CMK (cell line): ENCODE measurements at regions not wholly inside any gene's neighbourhood (a gene's known extent, or its start where the extent isn't known, plus 50 kb on each side); places are given as distances from the start of the nearest gene placed in this dataset.

Source experiments
- DNase-seq: peaks from one replicate; pipeline ENCODE4 v3.0.0-alpha.2; 2010; ENCODE audit warnings: low read depth

DNA sequence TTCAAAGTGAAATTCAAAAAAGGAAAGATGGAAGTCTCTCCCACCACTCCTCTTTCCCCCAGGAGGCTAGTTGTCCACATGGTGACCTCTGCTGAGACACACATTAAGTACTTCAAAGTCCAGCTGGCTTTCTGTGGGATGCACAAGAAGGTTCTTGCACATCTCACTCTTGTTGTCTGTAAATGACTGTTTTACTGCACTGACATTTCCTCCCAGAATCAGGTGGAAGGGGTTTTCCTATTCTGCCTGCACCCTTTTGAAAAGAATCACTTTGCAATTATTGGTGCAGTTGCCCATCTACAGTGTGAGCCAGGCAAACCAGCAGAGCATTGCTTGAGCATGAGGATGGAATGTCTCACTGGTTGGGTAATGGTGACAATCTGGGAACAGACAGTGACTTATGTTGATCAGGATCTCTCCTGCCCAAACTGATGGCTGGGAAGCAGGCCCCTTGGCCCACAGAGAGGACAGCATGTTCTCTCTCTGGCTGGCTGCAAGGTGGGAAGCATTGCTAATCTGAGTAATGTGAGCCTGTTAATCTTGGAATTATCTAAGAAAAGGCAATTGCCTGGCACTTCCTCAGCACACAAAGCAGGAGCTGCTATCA, 347.7 kb upstream of the SATB1 start:
- DNase-seq = no peak

DNA sequence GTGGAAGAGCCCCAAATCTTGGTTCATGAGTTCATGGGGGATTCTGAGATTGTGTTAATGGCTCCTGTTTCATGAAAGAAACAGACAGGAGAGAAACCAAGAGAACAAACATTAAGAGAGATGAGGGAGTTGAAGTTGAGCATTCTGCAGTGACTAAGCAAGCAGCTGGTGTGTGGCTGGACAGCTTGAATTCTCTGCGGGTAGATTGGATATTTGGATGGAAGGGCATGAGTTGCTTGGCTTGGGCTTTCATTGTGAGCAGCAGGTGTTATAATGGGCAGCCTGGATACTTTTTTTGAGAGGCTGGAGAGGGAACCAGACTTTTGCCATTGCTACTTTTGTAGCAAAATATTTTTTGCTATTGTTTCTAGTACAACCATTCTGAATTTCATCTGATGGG, 346.8 kb upstream of the SATB1 start:
- no peak for DNase-seq

DNA sequence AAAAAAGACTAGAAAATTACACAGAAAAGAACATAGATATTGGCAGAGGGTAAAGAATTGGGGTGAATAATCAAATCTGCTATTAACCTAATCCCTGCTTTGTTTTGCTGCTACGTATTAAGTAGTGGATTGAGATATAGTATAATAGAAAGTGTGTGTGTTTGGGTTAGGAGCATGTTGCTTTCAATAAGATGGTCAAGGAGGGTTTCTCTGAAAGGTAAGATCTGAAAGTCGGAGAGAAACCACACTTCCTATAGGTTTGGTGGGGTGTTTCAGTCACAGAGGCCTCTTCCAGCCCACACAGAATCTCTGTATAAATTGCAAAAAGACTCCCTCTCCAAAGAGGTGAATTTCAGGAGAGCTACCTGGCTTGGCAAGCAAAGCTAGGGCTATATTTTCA, 345.7 kb upstream of the SATB1 start:
- no peak for DNase-seq

DNA sequence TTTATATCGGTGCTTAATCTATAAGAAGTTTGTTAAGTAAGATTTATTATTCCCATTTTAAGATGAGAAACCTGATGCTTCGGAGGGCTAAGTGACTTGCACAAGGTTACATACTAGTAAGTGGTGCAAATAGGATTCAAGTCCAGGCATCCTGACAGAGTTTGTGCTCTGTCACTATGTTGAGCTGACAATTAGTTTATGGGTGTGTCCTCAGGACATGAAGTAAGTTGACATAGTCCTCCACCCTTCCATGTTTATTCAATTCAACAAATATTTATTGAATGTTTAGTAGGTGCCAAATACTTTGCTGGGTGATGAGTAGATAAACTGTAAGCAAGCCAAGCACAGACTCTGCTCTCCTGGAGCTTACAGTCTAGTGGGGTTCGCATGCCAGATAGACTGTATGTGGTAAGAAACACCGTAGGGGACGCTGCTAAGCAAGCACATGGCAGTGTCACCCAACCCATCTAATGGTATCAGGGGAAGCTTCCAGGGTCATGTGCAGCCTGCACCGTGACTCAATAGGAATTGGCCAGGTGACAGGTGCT, 342.7 kb upstream of the SATB1 start:
- no peak for DNase-seq

DNA sequence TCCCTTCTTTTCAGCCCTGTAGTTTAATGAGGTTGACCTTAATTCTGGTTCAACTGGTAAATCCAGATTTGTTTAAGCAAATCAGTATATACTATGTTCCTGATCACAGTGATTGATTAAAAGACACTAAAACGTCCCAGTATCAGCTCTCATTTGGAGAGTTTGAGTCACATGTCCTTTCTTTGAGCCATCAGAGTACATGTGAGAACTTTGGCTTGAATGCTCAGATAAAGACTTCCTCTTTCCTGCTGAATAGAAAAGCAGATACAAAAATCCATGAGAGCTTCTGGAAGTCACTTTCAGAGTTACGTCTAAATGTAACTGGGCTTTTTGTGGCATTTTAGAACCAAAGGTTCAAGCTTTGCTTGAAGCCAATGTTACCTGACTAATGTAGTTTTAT, 341.8 kb upstream of the SATB1 start:
- DNase-seq = no peak

DNA sequence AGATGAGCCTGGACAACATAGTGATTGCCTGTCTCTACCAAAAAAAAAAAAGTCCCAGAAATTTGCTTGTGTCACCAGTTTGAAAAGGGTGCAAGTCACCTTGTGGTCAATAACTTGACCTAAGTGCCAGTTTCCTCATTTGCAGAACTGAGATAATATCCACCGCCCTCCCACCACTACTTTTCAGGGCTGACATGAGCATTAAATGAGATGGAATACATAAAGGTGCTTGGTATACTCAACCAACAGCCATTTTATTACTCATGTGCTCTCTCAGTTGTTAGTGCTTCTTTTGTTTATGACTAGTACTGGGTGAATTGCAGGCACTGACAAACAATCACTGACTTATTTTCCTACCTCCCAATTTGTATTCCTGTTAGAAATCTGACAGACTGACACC, 340.5 kb upstream of the SATB1 start:
- no peak for DNase-seq

DNA sequence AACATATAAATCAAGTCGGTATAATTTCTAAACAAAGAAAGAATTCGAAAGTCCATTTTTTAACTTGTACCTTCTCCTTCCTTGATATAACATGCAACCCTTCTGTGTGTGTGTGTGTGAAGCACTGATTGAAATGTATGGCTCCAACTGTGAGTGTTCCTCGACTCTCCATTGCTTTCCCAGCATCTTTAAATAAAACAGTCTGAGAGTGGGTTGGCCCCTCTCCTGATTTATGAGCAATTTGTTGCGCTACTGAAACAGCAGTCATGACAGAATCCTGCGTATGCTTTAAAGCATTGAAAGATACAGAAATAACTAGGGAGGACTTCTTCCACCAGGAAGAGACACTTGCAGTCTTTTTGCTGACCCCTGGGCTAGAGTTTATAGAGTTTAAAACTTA, 340.0 kb upstream of the SATB1 start:
- DNase-seq = no peak

DNA sequence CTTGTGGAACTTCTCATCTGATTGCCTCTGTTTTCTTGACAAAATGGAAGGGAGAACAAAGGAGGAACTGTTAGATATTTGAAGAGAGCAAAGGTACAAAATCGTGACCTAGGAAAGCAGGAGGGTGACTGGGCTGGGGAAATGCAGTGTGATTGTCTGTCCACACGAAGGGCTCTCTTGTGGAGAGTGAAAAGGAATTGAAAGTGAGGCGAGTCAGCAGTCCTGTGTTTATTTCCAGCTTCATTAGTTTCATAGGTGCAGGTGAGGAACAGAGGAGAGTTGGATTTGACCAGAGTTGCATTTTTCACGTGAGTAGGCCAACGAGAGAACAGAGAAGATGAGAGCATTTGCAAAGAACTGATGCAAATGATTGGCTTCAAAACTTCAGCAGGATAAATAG, 336.4 kb upstream of the SATB1 start:
- no peak for DNase-seq

DNA sequence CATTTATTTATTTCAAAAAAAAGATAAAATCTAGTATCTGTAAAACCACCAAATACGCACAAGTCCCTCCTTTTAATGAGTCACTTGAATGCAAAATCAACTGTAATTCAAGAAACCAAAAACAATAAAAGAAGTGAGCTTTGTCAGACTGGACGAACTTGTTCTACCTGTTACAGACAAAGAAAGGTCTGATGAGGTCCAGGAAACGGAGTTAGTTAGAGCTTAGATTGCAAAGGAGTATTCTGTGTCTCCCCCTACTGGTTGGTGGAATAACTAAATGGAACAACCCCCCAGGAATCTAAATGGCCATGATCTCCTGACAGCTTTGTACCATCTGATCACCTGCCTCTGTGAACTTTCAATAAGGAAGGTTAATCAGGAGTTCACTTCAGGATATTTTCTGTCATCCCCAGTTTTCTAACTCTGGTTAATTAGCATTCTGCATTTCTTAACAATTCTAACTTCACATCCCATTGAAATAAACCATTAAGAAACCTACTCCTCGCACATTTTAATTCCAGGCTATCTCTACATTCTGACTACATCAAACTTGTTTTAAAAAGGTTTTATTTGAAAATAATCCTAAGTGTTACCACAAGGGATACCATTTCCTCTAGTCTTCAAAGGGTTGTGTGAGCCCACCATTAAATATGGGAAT, 333.0 kb upstream of the SATB1 start:
- peak; percentile 31 for DNase-seq

DNA sequence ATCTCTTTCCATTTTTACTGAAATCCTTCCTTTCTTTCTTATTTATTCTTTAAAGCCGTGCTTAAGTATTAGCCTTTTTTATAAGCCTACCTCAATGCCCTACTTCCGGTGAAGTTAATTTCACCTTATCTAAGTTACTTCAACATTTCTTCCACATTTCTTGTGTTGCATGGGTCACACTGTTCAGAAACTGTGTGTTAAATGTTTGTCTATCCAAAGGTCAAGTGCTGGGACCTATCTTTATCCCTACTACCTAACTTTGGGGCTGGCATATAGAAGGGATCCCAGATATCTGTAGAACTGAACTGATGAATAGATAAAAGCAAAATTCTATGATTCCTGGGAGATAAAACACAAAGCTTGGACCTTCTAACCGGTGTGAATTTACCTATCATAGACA, 332.3 kb upstream of the SATB1 start:
- no peak for DNase-seq

DNA sequence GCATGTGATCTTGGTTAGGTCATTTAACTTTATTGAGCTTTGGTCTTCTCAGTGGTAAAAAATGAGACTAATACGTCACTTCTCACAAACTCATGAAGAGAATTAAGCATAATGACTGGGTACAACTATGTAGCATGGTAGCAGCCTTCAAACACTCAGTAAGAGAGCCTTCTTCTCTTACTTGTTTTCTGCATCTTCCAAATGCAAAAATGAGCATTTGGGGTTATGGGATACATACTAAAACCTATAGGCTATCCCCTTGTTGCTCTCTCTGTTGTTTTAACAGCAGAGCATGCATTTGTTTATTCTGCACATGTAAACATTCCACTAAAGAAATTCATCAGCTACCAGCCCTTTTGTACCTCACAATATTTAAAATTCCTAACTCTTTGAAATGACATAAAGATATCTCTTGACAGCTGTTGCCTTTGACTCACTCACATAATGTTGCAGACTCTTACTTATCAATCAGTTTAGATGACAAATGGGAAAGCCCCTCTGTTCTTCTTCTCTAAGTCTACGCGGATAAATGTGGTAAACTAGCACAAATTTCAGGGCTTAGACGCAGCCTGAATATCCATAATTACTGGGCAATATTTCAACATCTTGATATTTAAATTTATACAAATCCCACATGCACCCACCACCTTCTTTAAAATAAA, 327.3 kb upstream of the SATB1 start:
- no peak for DNase-seq

DNA sequence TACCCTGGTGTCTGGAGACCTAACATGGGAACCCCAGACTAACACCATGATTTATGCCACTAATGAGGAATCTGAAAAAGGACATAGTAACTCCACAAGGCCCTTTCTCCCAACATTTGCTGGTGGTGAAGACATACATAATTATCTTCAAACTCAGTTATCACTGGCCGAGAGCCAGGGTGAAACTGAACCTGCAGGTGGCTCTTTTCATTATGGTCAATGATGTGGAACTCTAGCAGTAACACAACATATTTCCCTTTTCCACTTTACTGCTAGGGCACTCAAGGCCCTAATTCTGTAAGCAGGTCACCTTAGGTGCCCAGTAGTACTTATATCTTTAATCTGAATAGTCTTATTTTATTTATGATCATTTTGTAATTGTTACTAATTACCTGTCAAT, 326.4 kb upstream of the SATB1 start:
- DNase-seq = no peak

DNA sequence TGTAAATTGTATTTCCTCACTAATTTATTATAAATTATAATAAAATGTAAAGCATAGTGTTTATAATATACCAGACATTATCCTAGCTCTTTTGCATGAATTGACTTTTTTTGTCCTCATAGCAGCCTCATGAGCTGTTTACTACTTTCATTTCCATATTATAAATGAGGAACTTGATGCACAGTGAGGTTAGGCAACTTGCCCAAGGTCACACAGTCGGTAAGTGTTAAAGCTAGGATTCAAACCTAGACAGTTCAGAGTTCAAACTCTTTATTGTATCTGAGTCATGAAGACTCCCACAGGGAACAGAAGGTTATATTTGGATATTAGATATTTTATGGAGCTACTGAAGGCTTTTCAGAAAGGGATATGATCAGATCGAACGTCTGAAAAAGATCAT, 322.2 kb upstream of the SATB1 start:
- DNase-seq = no peak

DNA sequence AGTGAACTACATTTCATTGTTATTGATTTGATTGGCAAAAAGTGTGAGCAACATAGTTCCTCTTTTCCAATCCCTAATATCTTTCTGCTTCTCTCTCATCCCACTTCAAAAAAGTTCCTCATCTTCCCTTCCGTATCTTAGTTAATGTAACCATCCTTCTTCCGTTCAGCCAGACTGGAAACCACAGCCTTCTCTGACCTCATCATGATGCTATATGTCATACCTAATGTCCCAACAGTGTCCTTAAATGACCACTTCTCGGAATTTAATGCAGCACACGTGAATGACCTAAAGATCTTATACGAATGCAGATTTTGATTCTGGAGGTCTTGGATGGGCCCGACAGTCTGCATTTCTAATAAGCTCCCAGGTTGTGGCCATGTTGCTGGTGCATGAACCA, 320.3 kb upstream of the SATB1 start:
- no peak for DNase-seq

DNA sequence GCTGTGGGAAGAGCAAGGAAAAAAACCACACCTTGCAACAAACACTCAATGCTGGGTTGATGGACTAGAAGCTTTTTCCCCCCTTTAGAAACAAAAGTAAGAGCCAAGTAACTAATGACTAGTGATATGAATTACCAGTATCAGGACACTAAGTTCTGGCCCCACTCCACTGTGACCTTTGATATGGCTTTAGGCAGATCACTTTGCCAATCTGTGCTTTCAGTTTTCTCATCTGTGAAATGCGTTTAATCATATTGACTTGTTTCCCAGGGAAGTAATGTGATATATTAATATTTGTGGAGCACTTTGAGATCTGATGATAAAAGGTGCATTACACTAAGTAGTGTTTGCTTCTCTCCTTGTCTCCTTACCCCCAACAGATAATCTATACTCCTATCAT, 319.3 kb upstream of the SATB1 start:
- DNase-seq = no peak

DNA sequence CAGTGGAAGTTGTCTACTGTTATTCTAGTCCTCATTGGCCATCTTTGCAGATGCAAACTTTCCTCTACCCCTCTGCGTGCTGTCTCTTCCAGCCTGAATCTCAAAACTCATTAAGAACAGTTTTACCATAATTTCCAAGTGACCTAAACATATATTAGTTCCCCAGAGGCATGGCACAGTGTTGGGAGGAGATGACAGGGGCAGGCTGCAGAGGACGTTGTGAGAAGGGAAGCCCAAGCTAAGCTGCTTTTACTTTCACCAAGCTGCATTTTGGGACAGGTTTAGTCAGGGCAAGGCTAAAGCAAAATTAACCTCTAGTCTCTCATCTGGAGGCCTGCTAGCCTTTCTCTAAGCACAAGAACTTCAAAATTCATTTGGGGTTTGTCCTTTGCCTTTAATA, 318.6 kb upstream of the SATB1 start:
- no peak for DNase-seq

DNA sequence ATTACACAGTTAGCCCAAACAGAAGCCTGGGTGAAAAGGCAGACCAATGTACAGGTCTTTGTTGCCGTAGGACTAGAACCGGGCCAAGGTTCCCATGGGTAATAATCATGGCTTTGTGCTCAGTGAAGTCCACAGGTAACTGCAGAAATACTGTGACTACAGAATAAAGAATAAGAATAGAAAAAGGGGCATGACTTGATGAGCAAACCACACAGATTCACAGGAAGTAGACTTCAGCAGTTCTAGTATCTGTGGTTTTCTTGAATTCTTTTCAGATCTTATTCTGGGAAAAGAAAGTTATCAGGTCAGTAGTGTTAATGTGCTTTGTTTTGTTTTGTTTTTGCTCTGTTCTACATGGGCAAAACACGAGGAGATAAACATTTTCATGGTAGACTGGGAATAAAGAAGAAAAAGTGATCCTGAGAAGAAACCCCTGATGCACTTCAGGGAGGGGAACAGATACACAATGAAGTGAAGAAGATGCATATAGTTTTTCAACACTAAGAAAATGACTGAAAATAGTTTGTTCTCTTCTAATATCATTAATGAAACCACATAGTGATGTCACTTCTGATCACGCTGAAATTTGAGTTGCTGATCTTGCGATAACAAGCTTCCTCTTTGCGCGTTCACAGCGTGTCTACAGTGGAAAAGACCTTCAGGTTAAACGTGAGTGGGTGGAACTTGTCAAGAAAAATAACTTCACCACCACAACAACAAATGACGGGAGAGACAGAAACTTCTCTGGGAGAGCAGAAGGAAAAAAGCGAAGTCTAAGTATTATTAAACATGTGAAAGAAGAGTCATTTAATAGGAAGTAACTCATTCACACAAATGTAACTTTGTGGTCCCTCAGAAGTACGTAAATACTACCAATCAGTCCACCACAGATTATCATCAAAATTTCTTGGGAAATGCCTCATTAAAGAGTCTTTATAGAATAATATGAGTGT, 315.8 kb upstream of the SATB1 start:
- DNase-seq = peak; percentile 8

DNA sequence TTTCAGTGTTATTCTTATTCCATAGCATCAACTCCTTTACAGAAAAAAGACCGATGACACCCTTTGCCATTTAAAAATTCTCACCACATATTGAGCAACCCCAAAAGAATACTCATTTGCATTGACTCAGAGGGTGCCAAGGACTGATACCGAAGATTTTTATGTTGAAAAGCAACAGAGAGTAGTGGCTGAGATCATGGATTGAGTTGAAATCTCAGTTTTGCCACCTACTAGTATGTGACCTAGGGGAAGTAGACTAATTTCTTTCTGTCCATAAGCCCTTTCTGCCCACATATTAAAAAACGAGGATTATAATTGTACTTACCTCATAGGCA, 313.9 kb upstream of the SATB1 start:
- no peak for DNase-seq

DNA sequence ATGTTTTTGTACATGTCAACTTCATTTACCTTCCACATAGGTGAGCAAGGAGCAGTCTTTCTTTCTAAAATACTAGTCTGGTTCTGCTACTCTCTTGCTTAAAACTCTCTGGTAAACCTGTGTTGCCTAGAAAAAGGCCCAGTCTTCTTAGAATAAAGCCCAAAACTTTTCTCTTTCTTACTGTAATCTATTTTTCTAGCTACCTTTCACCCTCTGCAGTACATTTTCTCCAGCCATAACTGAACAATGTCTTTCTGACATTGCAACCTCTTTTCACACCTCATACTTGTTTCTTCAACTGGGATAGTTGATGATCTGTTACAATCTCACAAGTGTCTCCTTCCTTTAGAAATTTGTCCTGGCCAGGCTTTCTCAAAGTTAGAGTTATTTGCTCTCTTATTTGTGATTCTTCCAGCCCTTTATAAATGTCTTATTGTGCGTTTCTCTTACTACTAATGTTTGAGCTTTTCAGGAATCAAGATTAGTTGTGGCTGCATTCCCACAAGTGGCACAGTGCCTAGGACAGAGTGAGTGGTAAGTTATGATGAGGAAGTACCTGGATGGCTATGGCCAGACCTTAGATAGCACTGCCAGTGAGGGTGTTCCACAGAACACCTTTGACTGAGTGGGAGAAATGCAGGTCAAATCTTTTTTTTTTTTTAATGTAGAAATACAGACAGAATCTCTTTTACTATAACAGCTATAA, 313.4 kb upstream of the SATB1 start:
- DNase-seq = no peak

DNA sequence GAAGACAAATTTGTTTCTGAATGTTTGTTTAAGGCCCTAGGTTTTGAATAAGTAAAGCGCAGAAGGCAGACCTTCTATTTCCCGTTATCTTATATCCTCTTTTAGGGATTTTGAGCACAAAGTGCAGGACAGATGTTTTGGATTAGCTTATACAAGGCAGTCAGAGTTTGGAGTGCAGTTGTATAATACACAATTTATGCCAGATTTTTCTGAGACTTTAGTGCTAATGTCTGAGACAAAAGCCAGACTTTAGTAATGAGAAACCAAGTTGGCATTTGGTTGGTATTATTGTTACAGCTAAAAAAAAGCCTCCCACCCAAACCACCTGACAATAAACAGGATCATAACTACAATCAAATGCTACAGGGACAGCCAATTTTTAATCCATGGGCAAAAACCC, 309.9 kb upstream of the SATB1 start:
- DNase-seq = no peak

DNA sequence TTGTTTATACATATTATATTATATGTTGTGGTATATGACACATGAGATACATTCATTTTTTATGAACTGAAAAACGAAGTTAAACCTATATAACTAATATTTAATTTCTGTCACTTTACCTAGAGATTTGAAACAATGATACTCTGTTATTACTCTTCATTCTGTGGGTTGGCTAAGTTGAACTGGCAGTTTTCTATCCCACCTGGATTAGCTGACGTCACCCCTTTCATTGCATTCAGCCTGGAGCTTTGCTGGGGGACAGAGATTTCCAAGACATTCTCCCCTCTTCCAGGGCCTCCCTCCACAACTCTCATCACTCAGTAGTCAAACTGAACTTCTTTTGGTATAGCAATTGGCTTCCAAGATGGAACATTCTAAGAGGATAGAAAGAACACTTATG, 309.2 kb upstream of the SATB1 start:
- no peak for DNase-seq

DNA sequence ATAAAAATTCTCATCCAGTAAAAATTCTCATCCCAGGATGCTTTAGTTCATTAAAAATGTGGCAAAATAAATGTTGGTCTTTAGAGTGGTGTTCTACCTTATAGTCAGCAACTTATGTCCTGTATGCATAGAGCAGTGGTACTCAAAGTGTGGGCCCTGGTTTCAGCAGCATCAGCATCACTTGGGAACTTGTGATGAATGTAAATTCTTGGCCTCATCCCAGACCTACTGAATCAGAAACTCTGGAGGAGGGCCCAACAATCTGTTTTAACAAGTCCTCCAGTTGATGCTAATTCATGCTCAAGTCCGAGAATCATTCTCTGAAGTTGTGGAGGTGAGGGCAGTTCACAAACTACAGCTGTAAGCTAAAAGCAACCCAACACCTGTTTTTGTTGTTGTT, 307.3 kb upstream of the SATB1 start:
- no peak for DNase-seq
